Smooth muscle cell (in vitro differentiated cells): ENCODE measurements at regions not wholly inside any gene's neighbourhood (a gene's known extent, or its start where the extent isn't known, plus 50 kb on each side); places are given as distances from the start of the nearest gene placed in this dataset.
"Not testable (repeated sequence)": the region's sequence is repeated elsewhere in the genome, so short reads cannot be mapped to it uniquely, and the experiment has no call there.

Source experiments
- DNase-seq: peaks from one replicate; lab custom pipeline; 2025; ENCODE audit not compliant: unreplicated experiment; lab: John Stamatoyannopoulos, UW
- H2AFZ ChIP-seq: fragments of 200-600 bp; sonication (generic); 2 replicates; pipeline ENCODE4 v1.6.0; 2016; ENCODE audit warnings: antibody characterized with exemption, low read depth, mild to moderate bottlenecking
- H3F3A ChIP-seq: fragments of 200-600 bp; sonication (generic); 2 replicates; pipeline ENCODE4 v1.6.0; 2017; ENCODE audit warnings: antibody characterized with exemption, low read depth
- H3K27ac ChIP-seq: fragments of 200-600 bp; sonication (generic); 2 replicates; pipeline ENCODE4 v1.5.1; 2016; ENCODE audit warnings: low read depth, mild to moderate bottlenecking
- H3K27me3 ChIP-seq: fragments of 200-600 bp; sonication (generic); 2 replicates; pipeline ENCODE4 v1.6.1; 2016; ENCODE audit warnings: low read depth, mild to moderate bottlenecking
- H3K36me3 ChIP-seq: fragments of 200-600 bp; sonication (generic); 2 replicates; pipeline ENCODE4 v1.5.1; 2016; ENCODE audit warnings: low read depth
- H3K4me1 ChIP-seq: fragments of 200-600 bp; sonication (generic); 2 replicates; pipeline ENCODE4 v1.5.1; 2016; ENCODE audit warnings: low read depth
- H3K4me2 ChIP-seq: fragments of 200-600 bp; sonication (generic); 2 replicates; pipeline ENCODE4 v1.6.0; 2016; ENCODE audit warnings: mild to moderate bottlenecking
- H3K4me3 ChIP-seq: fragments of 200-600 bp; sonication (generic); 2 replicates; pipeline ENCODE4 v1.5.1; 2016; ENCODE audit warnings: mild to moderate bottlenecking
- H3K79me2 ChIP-seq: fragments of 200-600 bp; sonication (generic); 2 replicates; pipeline ENCODE4 v1.6.0; 2016; ENCODE audit warnings: low read depth, mild to moderate bottlenecking
- H3K9ac ChIP-seq: fragments of 200-600 bp; sonication (generic); 2 replicates; pipeline ENCODE4 v1.6.0; 2016; ENCODE audit warnings: low read depth
- H3K9me3 ChIP-seq: fragments of 200-600 bp; sonication (generic); replicated peaks from 2 replicates; pipeline ENCODE4 v1.5.1; 2016; ENCODE audit warnings: low read depth
- H4K20me1 ChIP-seq: fragments of 200-600 bp; sonication (generic); 2 replicates; pipeline ENCODE4 v1.6.0; 2016; ENCODE audit warnings: low read depth
- WGBS: methylation state at CpG from one replicate; pipeline ENCODE4 v1.1.7; 2016; ENCODE audit warnings: low lambda C conversion rate; 5-methylcytosine and 5-hydroxymethylcytosine counted together
- TF ChIP-seq, protein P1 (sequence below): fragments of 200-600 bp; sonication (generic); IDR thresholded peaks from 2 replicates; pipeline ENCODE4 v1.5.1; 2017; ENCODE audit warnings: borderline replicate concordance, mild to moderate bottlenecking, antibody characterized with exemption; ENCODE audit not compliant: insufficient read depth, poor library complexity, severe bottlenecking

- no peak overlapping the region for H3K27ac ChIP-seq
- TF ChIP-seq, protein P1, sequence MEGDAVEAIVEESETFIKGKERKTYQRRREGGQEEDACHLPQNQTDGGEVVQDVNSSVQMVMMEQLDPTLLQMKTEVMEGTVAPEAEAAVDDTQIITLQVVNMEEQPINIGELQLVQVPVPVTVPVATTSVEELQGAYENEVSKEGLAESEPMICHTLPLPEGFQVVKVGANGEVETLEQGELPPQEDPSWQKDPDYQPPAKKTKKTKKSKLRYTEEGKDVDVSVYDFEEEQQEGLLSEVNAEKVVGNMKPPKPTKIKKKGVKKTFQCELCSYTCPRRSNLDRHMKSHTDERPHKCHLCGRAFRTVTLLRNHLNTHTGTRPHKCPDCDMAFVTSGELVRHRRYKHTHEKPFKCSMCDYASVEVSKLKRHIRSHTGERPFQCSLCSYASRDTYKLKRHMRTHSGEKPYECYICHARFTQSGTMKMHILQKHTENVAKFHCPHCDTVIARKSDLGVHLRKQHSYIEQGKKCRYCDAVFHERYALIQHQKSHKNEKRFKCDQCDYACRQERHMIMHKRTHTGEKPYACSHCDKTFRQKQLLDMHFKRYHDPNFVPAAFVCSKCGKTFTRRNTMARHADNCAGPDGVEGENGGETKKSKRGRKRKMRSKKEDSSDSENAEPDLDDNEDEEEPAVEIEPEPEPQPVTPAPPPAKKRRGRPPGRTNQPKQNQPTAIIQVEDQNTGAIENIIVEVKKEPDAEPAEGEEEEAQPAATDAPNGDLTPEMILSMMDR: no peak
- 86% methylated on average over 1 of the region's 1 CpG for WGBS
Observed at GRCh38 chr6:76940191-76940590, 523.1 kb downstream of the HTR1B start.

GRCh38 chr6:76914737-76915136, 548.6 kb downstream of the HTR1B start:
- no peaks in the 10 kb centered on the region for H3K9me3 ChIP-seq
- H3K4me3 ChIP-seq: no peak overlapping the region
- no peaks in the 10 kb centered on the region for H3K79me2 ChIP-seq
- H3K9ac ChIP-seq: no peak overlapping the region
- H3K4me1 ChIP-seq: no peaks in the 10 kb centered on the region
- H3K4me2 ChIP-seq: no peak overlapping the region
- no peak overlapping the region for H2AFZ ChIP-seq
- H3K27ac ChIP-seq: no peak overlapping the region
- DNase-seq: no peak
- TF ChIP-seq, protein P1: no peak
- no peaks in the 10 kb centered on the region for H3K27me3 ChIP-seq
- no peaks in the 10 kb centered on the region for H3F3A ChIP-seq
- 83% methylated on average over 2 of the region's 2 CpGs for WGBS
- H3K36me3 ChIP-seq: no peaks in the 10 kb centered on the region
- H4K20me1 ChIP-seq: no peaks in the 10 kb centered on the region

More at GRCh38 chr6:76940191-76940590, 523.1 kb downstream of the HTR1B start:
- no peak overlapping the region for H3K4me2 ChIP-seq
- H3K79me2 ChIP-seq: no peaks in the 10 kb centered on the region
- H3K4me1 ChIP-seq: no peaks in the 10 kb centered on the region
- no peaks in the 10 kb centered on the region for H3F3A ChIP-seq
- no peaks in the 10 kb centered on the region for H4K20me1 ChIP-seq
- H3K36me3 ChIP-seq: no peaks in the 10 kb centered on the region
- H3K4me3 ChIP-seq: no peak overlapping the region
- H2AFZ ChIP-seq: no peak overlapping the region
- no peak overlapping the region for H3K9ac ChIP-seq
- DNase-seq: no peak
- H3K9me3 ChIP-seq: peaks cover 6% of the 10 kb centered on the region
- H3K27me3 ChIP-seq: no peaks in the 10 kb centered on the region

DNA sequence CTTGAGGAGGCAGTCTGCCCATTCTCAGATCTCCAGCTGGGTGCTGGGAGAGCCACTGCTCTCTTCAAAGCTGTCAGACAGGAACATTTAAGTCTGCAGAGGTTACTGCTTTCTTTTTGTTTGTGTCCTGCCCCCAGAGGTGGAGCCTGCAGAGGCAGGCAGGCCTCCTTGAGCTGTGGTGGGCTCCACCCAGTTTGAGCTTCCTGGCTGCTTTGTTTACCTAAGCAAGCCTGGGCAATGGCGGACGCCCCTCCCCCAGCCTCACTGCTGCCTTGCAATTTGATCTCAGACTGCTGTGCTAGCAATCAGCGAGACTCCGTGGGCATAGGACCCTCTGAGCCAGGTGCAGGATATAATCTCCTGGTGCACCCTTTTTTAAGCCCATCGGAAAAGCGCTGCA, 557.8 kb downstream of the HTR1B start:
- not testable (repeated sequence) for DNase-seq, H3K9me3 ChIP-seq, H3K4me2 ChIP-seq, H3K36me3 ChIP-seq, H3K27ac ChIP-seq, H4K20me1 ChIP-seq, H3K9ac ChIP-seq, H2AFZ ChIP-seq, H3K4me1 ChIP-seq, H3K79me2 ChIP-seq, H3K27me3 ChIP-seq, H3F3A ChIP-seq, H3K4me3 ChIP-seq
- 93% methylated on average over 6 of the region's 6 CpGs for WGBS

- Histone ChIP-seq H4K20me1 (no peaks in the 10 kb centered on the region), H3K27ac (no peak overlapping the region), H3K4me1 (no peaks in the 10 kb centered on the region), H3K9me3 (no peaks in the 10 kb centered on the region), H3K27me3 (no peaks in the 10 kb centered on the region), H3K79me2 (no peaks in the 10 kb centered on the region), H2AFZ (no peak overlapping the region), H3K4me2 (no peak overlapping the region), H3F3A (no peaks in the 10 kb centered on the region), H3K36me3 (no peaks in the 10 kb centered on the region), H3K9ac (no peak overlapping the region), H3K4me3 (no peak overlapping the region)
- 88% methylated on average over 3 of the region's 3 CpGs for WGBS
- no peak for DNase-seq
- TF ChIP-seq, protein P1: no peak
Observed at GRCh38 chr6:76892542-76892941, 570.7 kb downstream of the HTR1B start.
